PC-9 (cell line): ENCODE measurements at regions not wholly inside any gene's neighbourhood (a gene's known extent, or its start where the extent isn't known, plus 50 kb on each side); places are given as distances from the start of the nearest gene placed in this dataset.

ENCODE experiments used
- BruUV-seq: library from RNA; stranded (reverse); fragments of 400-500 nt; replicated peaks from 2 replicates; lab custom pipeline; 2021; lab: Mats Ljungman, UMichigan
- CTCF ChIA-PET: fragments of 300-600 bp; sonication (Branson Sonifier 250); formaldehyde crosslinking; loops from one replicate; lab custom pipeline; 2022; ENCODE audit warnings: antibody characterized with exemption; lab: Charles Lee
- POLR2A ChIA-PET: fragments of 300-600 bp; sonication (Branson Sonifier 250); formaldehyde crosslinking; loops from one replicate; lab custom pipeline; 2022; ENCODE audit warnings: antibody characterized with exemption; ENCODE audit not compliant: unreplicated experiment; lab: Charles Lee
- DNase-seq, 2 experiments: peaks; one replicate each; pipeline versions ENCODE4 v3.0.0 to v3.0.0-alpha.2; 2015 to 2022; ENCODE audit warnings: mixed read lengths in 1 of 2
- H2AFZ ChIP-seq: fragments of 200-600 bp; sonication (generic); 2 replicates; pipeline ENCODE4 v1.8.1; 2017; ENCODE audit warnings: antibody characterized with exemption
- H3F3A ChIP-seq: fragments of 200-600 bp; sonication (generic); 2 replicates; pipeline ENCODE4 v1.8.1; 2017; ENCODE audit warnings: antibody characterized with exemption, mild to moderate bottlenecking, low read depth; ENCODE audit not compliant: insufficient read depth
- H3K27ac ChIP-seq: fragments of 200-600 bp; sonication (generic); 2 replicates; pipeline ENCODE4 v1.6.1; 2016; ENCODE audit warnings: mixed run types
- H3K27me3 ChIP-seq: fragments of 200-600 bp; sonication (generic); 2 replicates; pipeline ENCODE4 v1.6.1; 2016; ENCODE audit warnings: low read depth, mixed run types; ENCODE audit not compliant: insufficient read depth
- H3K36me3 ChIP-seq: fragments of 200-600 bp; sonication (generic); 2 replicates; pipeline ENCODE4 v1.6.1; 2016; ENCODE audit warnings: low read depth, mixed run types
- H3K4me1 ChIP-seq: fragments of 200-600 bp; sonication (generic); replicated peaks from 2 replicates; pipeline ENCODE4 v1.6.1; 2016; ENCODE audit warnings: mixed run types; ENCODE audit not compliant: insufficient read depth
- H3K4me2 ChIP-seq: fragments of 200-600 bp; sonication (generic); 2 replicates; pipeline ENCODE4 v1.6.1; 2017; ENCODE audit warnings: mixed run types
- H3K4me3 ChIP-seq: fragments of 200-600 bp; sonication (generic); 2 replicates; pipeline ENCODE4 v1.6.1; 2016; ENCODE audit warnings: mixed run types
- H3K79me2 ChIP-seq: fragments of 200-600 bp; sonication (generic); 2 replicates; pipeline ENCODE4 v1.6.1; 2017; ENCODE audit warnings: low read depth, mixed run types
- H3K9me2 ChIP-seq: fragments of 200-600 bp; sonication (generic); 2 replicates; pipeline ENCODE4 v1.8.1; 2017; ENCODE audit warnings: mild to moderate bottlenecking; ENCODE audit not compliant: insufficient read depth
- H3K9me3 ChIP-seq: fragments of 200-600 bp; sonication (generic); 2 replicates; pipeline ENCODE4 v1.8.1; 2016; ENCODE audit warnings: low read depth; ENCODE audit not compliant: insufficient read depth
- H4K20me1 ChIP-seq: fragments of 200-600 bp; sonication (generic); 2 replicates; pipeline ENCODE4 v1.8.1; 2017; ENCODE audit not compliant: insufficient read depth
- CTCF ChIP-seq: fragments of 200-600 bp; sonication (generic); conservative IDR thresholded peaks from 2 replicates; pipeline ENCODE4 v1.6.1; 2017; ENCODE audit warnings: mixed run types, antibody characterized with exemption, mild to moderate bottlenecking, moderate library complexity
- EZH2 ChIP-seq: fragments of 200-600 bp; sonication (generic); IDR thresholded peaks from 2 replicates; pipeline ENCODE4 v1.8.0; 2017; ENCODE audit warnings: antibody characterized with exemption, low read depth
- intact Hi-C: fragments of 100-400 bp; cut with micrococcal nuclease; formaldehyde crosslinking; loops from one replicate; pipeline ENCODE4 v1.10.0; 2022; ENCODE audit not compliant: unreplicated experiment

- DNase-seq: no peak
- intact Hi-C loops: no loop called here
- Histone ChIP-seq H3K4me3 (no peak overlapping the region), H3K4me1 (no peaks in the 10 kb centered on the region), H3K79me2 (no peaks in the 10 kb centered on the region), H3K9me3 (peaks cover 7% of the 10 kb centered on the region; the same call in 1 of the 2 replicates), H3K36me3 (no peaks in the 10 kb centered on the region), H3K9me2 (no peaks in the 10 kb centered on the region), H3F3A (no peaks in the 10 kb centered on the region), H2AFZ (no peak overlapping the region), H3K27me3 (no peaks in the 10 kb centered on the region; the same call in 1 of the 2 replicates), H4K20me1 (no peaks in the 10 kb centered on the region), H3K27ac (no peak overlapping the region), H3K4me2 (no peak overlapping the region)
- TF ChIP-seq EZH2 (no peak), CTCF (no peak)
- no TSS peak for BruUV-seq
- ChIA-PET CTCF (no interaction called here), POLR2A (no interaction called here)
Observed at GRCh38 chr16:74160759-74161158, 135.9 kb upstream of the PSMD7 start.

GRCh38 chr16:74153773-74154172 is 142.8 kb upstream of the PSMD7 start:
- H3K27ac ChIP-seq: no peak overlapping the region
- H4K20me1 ChIP-seq: no peaks in the 10 kb centered on the region
- no peak for DNase-seq
- TF ChIP-seq CTCF: no peak
- H3K9me2 ChIP-seq: no peaks in the 10 kb centered on the region
- no peaks in the 10 kb centered on the region for H3K4me1 ChIP-seq
- no peak overlapping the region for H3K4me2 ChIP-seq
- no peak overlapping the region for H2AFZ ChIP-seq
- H3F3A ChIP-seq: no peaks in the 10 kb centered on the region
- BruUV-seq: no TSS peak
- no peaks in the 10 kb centered on the region for H3K9me3 ChIP-seq
- H3K4me3 ChIP-seq: no peak overlapping the region
- H3K36me3 ChIP-seq: no peaks in the 10 kb centered on the region
- intact Hi-C loops: no loop called here
- no peaks in the 10 kb centered on the region for H3K79me2 ChIP-seq
- POLR2A ChIA-PET: no interaction called here
- CTCF ChIA-PET: no interaction called here
- no peaks in the 10 kb centered on the region for H3K27me3 ChIP-seq

GRCh38 chr16:74146643-74147042 is 150.0 kb upstream of the PSMD7 start:
- BruUV-seq: no TSS peak
- Histone ChIP-seq H3K36me3 (no peaks in the 10 kb centered on the region), H4K20me1 (no peaks in the 10 kb centered on the region), H3K9me2 (no peaks in the 10 kb centered on the region), H2AFZ (no peak overlapping the region), H3K4me2 (no peak overlapping the region), H3K4me3 (no peak overlapping the region), H3K4me1 (no peaks in the 10 kb centered on the region), H3K27me3 (no peaks in the 10 kb centered on the region), H3K9me3 (no peaks in the 10 kb centered on the region), H3K79me2 (no peaks in the 10 kb centered on the region), H3K27ac (no peak overlapping the region), H3F3A (no peaks in the 10 kb centered on the region)
- TF ChIP-seq EZH2 (no peak), CTCF (no peak)
- intact Hi-C loops: no loop called here
- ChIA-PET POLR2A (no interaction called here), CTCF (no interaction called here)
- no peak for DNase-seq
